Retina (tissue), 1 donor: ENCODE measurements at regions not wholly inside any gene's neighbourhood (a gene's known extent, or its start where the extent isn't known, plus 50 kb on each side); places are given as distances from the start of the nearest gene placed in this dataset.
A peak's percentile ranks its signal among the peaks of the same experiment; 100 is the strongest.
"Not testable (repeated sequence)": the region's sequence is repeated elsewhere in the genome, so short reads cannot be mapped to it uniquely, and the experiment has no call there.

Source experiments
- DNase-seq: peaks from one replicate; pipeline ENCODE4 v3.0.0-alpha.2; 2016

- DNase-seq: no peak
Measured at GRCh38 chr11:91295591-91295990, 929.0 kb upstream of the FAT3 start.

GRCh38 chr11:91293119-91293518, 931.5 kb upstream of the FAT3 start:
- DNase-seq: no peak

- no peak for DNase-seq
Measured at GRCh38 chr11:91272089-91272488, 952.5 kb upstream of the FAT3 start.

- DNase-seq: not testable (repeated sequence)
Measured at GRCh38 chr11:91268512-91269295, 955.9 kb upstream of the FAT3 start.

- DNase-seq: no peak
Measured at GRCh38 chr11:91265946-91266345, 958.7 kb upstream of the FAT3 start.

GRCh38 chr11:91264481-91264880, 960.1 kb upstream of the FAT3 start:
- no peak for DNase-seq

GRCh38 chr11:91263496-91264365, 960.9 kb upstream of the FAT3 start:
- peak; percentile 19 for DNase-seq

- no peak for DNase-seq
Measured at GRCh38 chr11:91261513-91261912, 963.1 kb upstream of the FAT3 start.

GRCh38 chr11:91258876-91259275, 965.7 kb upstream of the FAT3 start:
- no peak for DNase-seq

- no peak for DNase-seq
Measured at GRCh38 chr11:91257667-91258066, 967.0 kb upstream of the FAT3 start.

GRCh38 chr11:91248199-91248807, 976.3 kb upstream of the FAT3 start:
- DNase-seq: peak; percentile 32

GRCh38 chr11:91247009-91247735, 977.4 kb upstream of the FAT3 start:
- DNase-seq: no peak

- peak; percentile 6 for DNase-seq
Measured at GRCh38 chr11:91244912-91245311, 979.7 kb upstream of the FAT3 start.

- no peak for DNase-seq
Measured at GRCh38 chr11:91243630-91244029, 981.0 kb upstream of the FAT3 start.

- no peak for DNase-seq
Measured at GRCh38 chr11:91243051-91243450, 981.6 kb upstream of the FAT3 start.

- DNase-seq: no peak
Measured at GRCh38 chr11:91241226-91241625, 983.4 kb upstream of the FAT3 start.

GRCh38 chr11:91239359-91239758, 985.3 kb upstream of the FAT3 start:
- DNase-seq: no peak

- no peak for DNase-seq
Measured at GRCh38 chr11:91231226-91231625, 993.4 kb upstream of the FAT3 start.

- DNase-seq: no peak
Measured at GRCh38 chr11:91230647-91231046, 994.0 kb upstream of the FAT3 start.

- no peak for DNase-seq
Measured at GRCh38 chr11:91222830-91223229, 1000.0 kb upstream of the CHORDC1 start.

- DNase-seq: no peak
Measured at GRCh38 chr11:91220476-91221202, 997.8 kb upstream of the CHORDC1 start.

GRCh38 chr11:91219535-91219934, 996.7 kb upstream of the CHORDC1 start:
- no peak for DNase-seq
